Gastroesophageal sphincter (tissue), 3 donors: ENCODE measurements at regions not wholly inside any gene's neighbourhood (a gene's known extent, or its start where the extent isn't known, plus 50 kb on each side); places are given as distances from the start of the nearest gene placed in this dataset.

Experiments
- EP300 ChIP-seq: sonication (generic); formaldehyde crosslinking; IDR thresholded peaks from one replicate; pipeline ENCODE4 v1.6.1; 2017; ENCODE audit warnings: antibody characterized with exemption, mild to moderate bottlenecking
- POLR2A ChIP-seq, 2 donors: fragments of 450-650 bp; IDR thresholded peaks; one replicate each; pipeline ENCODE4 v1.6.1; 2017; ENCODE audit warnings: antibody characterized with exemption in 2 of 2, mild to moderate bottlenecking in 2 of 2, moderate library complexity in 1 of 2
- POLR2AphosphoS5 ChIP-seq: sonication (generic); formaldehyde crosslinking; IDR thresholded peaks from one replicate; pipeline ENCODE4 v1.6.1; 2017; ENCODE audit warnings: antibody characterized with exemption
- TF ChIP-seq, protein P1 (sequence below), 4 experiments: fragments of 200-600 bp in 2 of 4; fragments of 450-650 bp in 2 of 4; sonication (generic) in 1 of 4; IDR thresholded peaks; one replicate each; pipeline ENCODE4 v1.5.1; 2017 to 2019; ENCODE audit warnings: antibody characterized with exemption in 4 of 4, mild to moderate bottlenecking in 2 of 4, moderate library complexity in 2 of 4

- TF ChIP-seq POLR2A (IDR thresholded peaks at IDR 0.05): no peak
- TF ChIP-seq POLR2AphosphoS5: no peak
- TF ChIP-seq, protein P1, sequence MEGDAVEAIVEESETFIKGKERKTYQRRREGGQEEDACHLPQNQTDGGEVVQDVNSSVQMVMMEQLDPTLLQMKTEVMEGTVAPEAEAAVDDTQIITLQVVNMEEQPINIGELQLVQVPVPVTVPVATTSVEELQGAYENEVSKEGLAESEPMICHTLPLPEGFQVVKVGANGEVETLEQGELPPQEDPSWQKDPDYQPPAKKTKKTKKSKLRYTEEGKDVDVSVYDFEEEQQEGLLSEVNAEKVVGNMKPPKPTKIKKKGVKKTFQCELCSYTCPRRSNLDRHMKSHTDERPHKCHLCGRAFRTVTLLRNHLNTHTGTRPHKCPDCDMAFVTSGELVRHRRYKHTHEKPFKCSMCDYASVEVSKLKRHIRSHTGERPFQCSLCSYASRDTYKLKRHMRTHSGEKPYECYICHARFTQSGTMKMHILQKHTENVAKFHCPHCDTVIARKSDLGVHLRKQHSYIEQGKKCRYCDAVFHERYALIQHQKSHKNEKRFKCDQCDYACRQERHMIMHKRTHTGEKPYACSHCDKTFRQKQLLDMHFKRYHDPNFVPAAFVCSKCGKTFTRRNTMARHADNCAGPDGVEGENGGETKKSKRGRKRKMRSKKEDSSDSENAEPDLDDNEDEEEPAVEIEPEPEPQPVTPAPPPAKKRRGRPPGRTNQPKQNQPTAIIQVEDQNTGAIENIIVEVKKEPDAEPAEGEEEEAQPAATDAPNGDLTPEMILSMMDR (IDR thresholded peaks at IDR 0.05): no peak
- TF ChIP-seq EP300: no peak
Observed at GRCh38 chr16:86069736-86070298, 170.9 kb downstream of the IRF8 start.
